HUES48 (cell line): ENCODE measurements at regions not wholly inside any gene's neighbourhood (a gene's known extent, or its start where the extent isn't known, plus 50 kb on each side); places are given as distances from the start of the nearest gene placed in this dataset.

ENCODE experiments used
- H3K27ac ChIP-seq: one replicate; pipeline ENCODE4 v1.7.0; 2013; ENCODE audit warnings: low read depth, low read length, inconsistent platforms
- H3K27me3 ChIP-seq: 2 replicates; pipeline ENCODE4 v1.6.1; 2013; ENCODE audit warnings: mild to moderate bottlenecking, low read length; ENCODE audit not compliant: control insufficient read depth, insufficient read depth
- H3K36me3 ChIP-seq: 2 replicates; pipeline ENCODE4 v1.6.1; 2013; ENCODE audit warnings: low read length; ENCODE audit not compliant: control insufficient read depth, insufficient read depth
- H3K4me1 ChIP-seq: 2 replicates; pipeline ENCODE4 v1.6.1; 2013; ENCODE audit warnings: mild to moderate bottlenecking, low read length; ENCODE audit not compliant: control insufficient read depth, insufficient read depth
- H3K4me3 ChIP-seq: 2 replicates; pipeline ENCODE4 v1.5.1; 2013; ENCODE audit warnings: mild to moderate bottlenecking, low read depth, low read length
- H3K9ac ChIP-seq: 2 replicates; pipeline ENCODE4 v1.6.1; 2013; ENCODE audit warnings: mild to moderate bottlenecking, low read depth, low read length, moderate library complexity
- H3K9me3 ChIP-seq: 2 replicates; pipeline ENCODE4 v1.6.1; 2013; ENCODE audit warnings: low read length; ENCODE audit not compliant: control insufficient read depth, insufficient read depth

DNA sequence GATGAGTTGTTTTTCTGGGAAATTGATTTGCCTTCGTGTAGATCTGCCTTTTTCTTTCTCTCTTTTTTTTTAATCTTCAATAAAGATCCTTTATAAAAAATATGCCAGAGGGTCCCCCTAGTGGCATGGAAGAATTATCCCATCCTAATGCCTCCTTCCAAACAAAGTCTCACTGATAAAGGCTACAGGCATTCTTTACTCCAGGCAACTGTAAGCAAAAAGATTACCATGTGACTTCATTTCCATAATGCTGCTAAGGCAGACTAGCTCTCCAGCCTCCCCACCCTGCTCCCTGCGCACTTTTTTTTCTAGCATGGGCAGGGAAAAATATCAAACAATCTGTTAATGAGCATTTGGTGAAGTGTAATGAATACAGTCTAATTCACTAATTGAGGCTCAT is 220.2 kb upstream of the CDH8 start:
- no peaks in the 10 kb centered on the region for H3K36me3 ChIP-seq
- no peaks in the 10 kb centered on the region for H3K27me3 ChIP-seq
- H3K27ac ChIP-seq: no peak overlapping the region
- no peaks in the 10 kb centered on the region for H3K9me3 ChIP-seq
- no peak overlapping the region for H3K9ac ChIP-seq
- no peak overlapping the region for H3K4me3 ChIP-seq
- peaks cover 35% of the 10 kb centered on the region for H3K4me1 ChIP-seq

DNA sequence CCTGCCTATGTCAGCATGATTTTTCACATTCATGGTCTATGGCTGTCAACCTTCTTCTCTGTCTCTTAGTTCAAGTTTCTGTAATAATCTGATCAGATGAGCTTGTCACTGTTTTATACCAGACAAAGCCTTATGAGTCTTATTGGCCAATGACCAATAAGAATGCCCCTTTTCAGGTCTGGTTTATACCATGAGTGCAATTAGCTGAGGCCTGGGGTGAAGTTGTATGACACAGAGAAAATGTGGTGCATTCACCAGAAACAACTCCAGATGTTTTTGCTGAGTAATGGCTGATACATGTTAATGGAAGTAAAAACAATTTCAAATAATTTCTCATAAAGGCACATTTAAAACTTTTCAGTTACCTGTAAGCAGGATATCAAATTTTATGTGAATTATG is 218.6 kb upstream of the CDH8 start:
- no peak overlapping the region for H3K4me3 ChIP-seq
- no peak overlapping the region for H3K27ac ChIP-seq
- H3K4me1 ChIP-seq: peaks cover 35% of the 10 kb centered on the region
- H3K9ac ChIP-seq: no peak overlapping the region
- H3K9me3 ChIP-seq: no peaks in the 10 kb centered on the region
- H3K36me3 ChIP-seq: no peaks in the 10 kb centered on the region
- H3K27me3 ChIP-seq: no peaks in the 10 kb centered on the region

DNA sequence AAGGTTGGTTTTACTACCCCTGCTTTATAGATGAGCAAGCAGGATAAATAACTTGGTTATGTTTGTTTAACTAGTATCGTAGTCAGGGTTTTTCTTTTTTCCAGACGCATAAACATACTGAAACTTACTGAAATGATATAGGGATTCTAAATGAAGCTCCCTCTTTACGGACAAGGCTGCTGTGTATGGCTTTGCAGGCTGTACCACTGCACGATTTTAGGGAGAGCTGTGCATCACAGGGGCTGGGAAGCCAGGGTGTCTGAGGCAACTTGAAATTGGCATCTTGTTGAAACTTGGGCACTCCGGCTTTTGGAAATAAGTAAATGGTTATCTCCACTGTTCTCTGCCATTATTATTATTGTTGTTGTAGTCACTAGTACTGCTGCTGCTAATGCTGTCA is 218.1 kb upstream of the CDH8 start:
- H3K27me3 ChIP-seq: no peaks in the 10 kb centered on the region
- no peak overlapping the region for H3K9ac ChIP-seq
- no peak overlapping the region for H3K27ac ChIP-seq

DNA sequence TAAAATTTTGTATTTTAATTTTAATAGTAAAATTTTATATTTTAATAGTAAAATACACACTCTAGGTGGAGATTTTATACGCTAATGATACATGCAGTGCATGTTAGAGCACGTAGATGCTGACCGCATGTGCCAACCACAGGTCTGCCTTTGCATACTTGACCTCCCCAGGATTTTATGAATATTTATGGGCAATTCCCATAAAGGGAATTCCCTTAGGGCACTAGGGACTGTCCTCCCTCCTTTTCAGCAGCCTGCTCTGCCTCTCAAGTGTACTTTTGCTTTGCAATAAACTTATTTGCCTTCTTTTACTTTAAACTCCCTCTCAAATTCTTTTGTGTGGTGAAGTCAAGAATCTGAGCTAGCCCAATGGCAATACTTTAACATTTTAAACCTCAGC is 217.7 kb upstream of the CDH8 start:
- Histone ChIP-seq H3K27me3 (no peaks in the 10 kb centered on the region), H3K36me3 (no peaks in the 10 kb centered on the region), H3K9ac (no peak overlapping the region), H3K27ac (no peak overlapping the region), H3K9me3 (no peaks in the 10 kb centered on the region), H3K4me1 (peaks cover 35% of the 10 kb centered on the region), H3K4me3 (no peak overlapping the region)

More for the DNA sequence above, 218.1 kb upstream of the CDH8 start:
- Histone ChIP-seq H3K36me3 (no peaks in the 10 kb centered on the region), H3K4me3 (no peak overlapping the region), H3K4me1 (peaks cover 35% of the 10 kb centered on the region), H3K9me3 (no peaks in the 10 kb centered on the region)

DNA sequence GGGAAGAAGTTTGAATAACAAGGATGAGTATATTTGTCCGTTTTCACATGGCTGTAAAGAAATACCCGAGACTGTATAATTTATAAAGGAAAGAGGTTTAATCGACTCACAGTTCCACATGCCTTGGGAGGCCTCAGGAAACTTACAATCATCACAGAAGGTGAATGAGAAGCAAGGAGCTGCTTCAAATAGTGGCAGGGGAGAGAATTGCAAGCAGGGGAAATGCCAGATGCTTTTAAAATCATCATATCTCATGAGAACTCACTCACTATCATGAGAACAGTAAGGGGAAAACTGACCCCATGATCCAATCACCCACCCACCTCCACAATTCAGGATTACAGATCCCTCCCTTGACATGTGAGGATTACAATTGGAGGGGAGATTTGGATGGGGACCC is 212.8 kb upstream of the CDH8 start:
- no peak overlapping the region for H3K27ac ChIP-seq
- H3K27me3 ChIP-seq: no peaks in the 10 kb centered on the region
- no peak overlapping the region for H3K9ac ChIP-seq
- H3K9me3 ChIP-seq: no peaks in the 10 kb centered on the region
- H3K4me1 ChIP-seq: peaks cover 9% of the 10 kb centered on the region
- no peaks in the 10 kb centered on the region for H3K36me3 ChIP-seq
- no peak overlapping the region for H3K4me3 ChIP-seq

DNA sequence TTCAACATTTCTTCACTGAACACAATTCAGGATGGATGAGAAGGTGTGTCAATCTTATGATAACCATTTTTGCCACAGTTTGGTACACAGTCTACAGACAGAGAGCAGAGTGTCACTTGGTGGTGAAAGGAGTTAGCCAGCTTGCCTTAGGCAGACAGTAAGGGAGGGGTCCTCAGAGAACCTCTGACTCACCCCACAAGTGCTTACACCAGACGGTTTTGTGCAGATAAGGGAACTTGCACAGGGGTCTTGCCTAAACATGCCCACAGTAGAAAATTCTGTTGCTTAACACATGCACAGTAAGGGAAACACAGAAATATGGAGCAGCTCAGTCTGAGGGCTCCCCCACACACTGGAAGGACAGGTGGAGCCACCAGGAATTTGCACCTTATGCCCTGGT is 204.5 kb upstream of the CDH8 start:
- no peaks in the 10 kb centered on the region for H3K27me3 ChIP-seq
- no peaks in the 10 kb centered on the region for H3K9me3 ChIP-seq
- H3K4me1 ChIP-seq: peaks cover 29% of the 10 kb centered on the region
- no peak overlapping the region for H3K4me3 ChIP-seq
- no peak overlapping the region for H3K9ac ChIP-seq
- no peak overlapping the region for H3K27ac ChIP-seq
- H3K36me3 ChIP-seq: no peaks in the 10 kb centered on the region

DNA sequence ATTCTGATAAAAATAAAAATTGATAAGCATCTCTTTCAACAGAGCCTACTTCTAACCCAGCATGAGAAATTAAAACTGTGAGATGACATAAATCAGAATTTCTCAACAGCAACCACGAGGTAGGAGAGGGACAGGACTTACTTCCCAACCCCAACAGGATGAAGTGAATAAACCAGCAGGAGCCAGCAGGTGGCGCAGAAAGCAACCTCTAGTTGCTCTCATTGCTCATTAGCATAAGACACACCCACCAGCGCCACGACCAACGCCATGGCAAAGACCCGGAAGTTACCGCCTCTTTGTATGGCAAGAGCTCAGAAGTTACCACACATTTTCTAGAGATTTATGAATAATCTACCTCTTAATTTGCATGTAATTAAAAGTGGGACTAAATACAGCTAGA is 189.4 kb upstream of the CDH8 start:
- Histone ChIP-seq H3K27ac (no peak overlapping the region), H3K9me3 (no peaks in the 10 kb centered on the region), H3K36me3 (no peaks in the 10 kb centered on the region), H3K27me3 (no peaks in the 10 kb centered on the region), H3K4me1 (no peaks in the 10 kb centered on the region), H3K4me3 (no peak overlapping the region), H3K9ac (no peak overlapping the region)

DNA sequence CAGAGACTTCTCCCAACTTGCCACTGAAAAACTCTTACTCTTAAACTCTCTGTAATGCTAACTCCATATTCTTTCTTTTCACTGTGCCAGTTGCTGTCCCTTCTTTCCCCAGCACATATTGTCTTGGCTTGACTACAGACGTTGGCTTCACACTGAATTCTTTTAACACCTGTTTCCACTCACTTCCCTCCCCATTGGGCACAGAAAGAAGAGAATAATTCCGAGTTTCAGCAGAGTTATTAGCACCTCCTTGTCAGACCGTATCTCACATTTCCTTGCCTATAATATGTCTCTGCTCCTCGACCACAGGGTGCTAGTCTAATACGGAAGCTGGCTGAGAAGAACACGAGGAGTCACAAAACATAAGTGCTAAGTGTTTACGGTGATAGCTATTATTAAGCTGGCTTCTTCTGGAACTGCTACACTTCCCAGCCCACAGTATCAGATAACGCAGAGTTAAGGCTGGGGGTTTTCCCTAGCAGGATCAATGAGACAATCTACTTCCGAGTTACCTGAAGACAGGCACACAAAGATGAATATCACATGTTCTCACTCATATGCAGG is 188.5 kb upstream of the CDH8 start:
- no peaks in the 10 kb centered on the region for H3K4me1 ChIP-seq
- no peak overlapping the region for H3K27ac ChIP-seq
- no peak overlapping the region for H3K4me3 ChIP-seq
- no peaks in the 10 kb centered on the region for H3K36me3 ChIP-seq
- H3K9me3 ChIP-seq: no peaks in the 10 kb centered on the region
- no peaks in the 10 kb centered on the region for H3K27me3 ChIP-seq
- no peak overlapping the region for H3K9ac ChIP-seq

DNA sequence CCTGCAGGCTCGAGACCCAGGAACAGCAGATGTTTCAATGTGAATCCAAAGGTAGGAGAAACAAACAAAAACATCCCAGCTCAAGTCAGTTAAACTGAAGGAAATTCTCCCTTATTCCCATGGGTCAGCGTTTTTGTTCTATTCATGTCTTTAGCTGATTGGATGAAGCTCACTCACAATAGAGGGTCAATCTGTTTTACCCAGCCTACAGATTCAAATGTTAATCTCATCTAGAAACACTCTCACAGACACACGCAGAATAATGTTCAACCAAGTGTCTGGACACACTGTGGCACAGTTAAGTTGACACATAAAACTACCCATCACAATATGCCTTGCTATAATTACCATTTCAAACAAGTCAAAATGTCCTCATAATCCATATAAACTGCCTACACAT is 180.6 kb upstream of the CDH8 start:
- no peaks in the 10 kb centered on the region for H3K27me3 ChIP-seq
- no peaks in the 10 kb centered on the region for H3K9me3 ChIP-seq
- no peak overlapping the region for H3K27ac ChIP-seq
- H3K9ac ChIP-seq: no peak overlapping the region
- H3K4me3 ChIP-seq: no peak overlapping the region
- no peaks in the 10 kb centered on the region for H3K36me3 ChIP-seq
- H3K4me1 ChIP-seq: peaks cover 4% of the 10 kb centered on the region; the same call in 1 of the 2 replicates

DNA sequence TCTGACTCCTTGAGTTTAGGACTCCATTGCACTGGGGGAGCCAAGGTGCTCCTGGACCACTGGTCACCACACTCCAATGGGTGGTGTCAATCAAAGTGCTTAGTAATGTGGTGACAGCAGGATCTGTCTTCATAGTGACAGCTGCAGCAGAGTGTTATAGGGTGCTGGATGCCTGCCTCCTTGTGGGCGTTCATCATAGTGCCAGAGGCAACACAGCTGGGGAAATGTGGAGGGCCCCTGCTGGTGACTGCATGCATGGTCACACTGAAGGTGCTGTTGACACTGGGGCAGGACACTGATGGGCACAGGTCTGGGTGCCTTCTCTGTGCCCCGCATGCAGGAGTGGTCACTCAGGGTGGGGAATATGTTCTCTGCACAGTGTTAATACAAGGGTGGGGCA is 177.5 kb upstream of the CDH8 start:
- Histone ChIP-seq H3K4me1 (peaks cover 4% of the 10 kb centered on the region; the same call in 1 of the 2 replicates), H3K9ac (no peak overlapping the region), H3K4me3 (no peak overlapping the region)

DNA sequence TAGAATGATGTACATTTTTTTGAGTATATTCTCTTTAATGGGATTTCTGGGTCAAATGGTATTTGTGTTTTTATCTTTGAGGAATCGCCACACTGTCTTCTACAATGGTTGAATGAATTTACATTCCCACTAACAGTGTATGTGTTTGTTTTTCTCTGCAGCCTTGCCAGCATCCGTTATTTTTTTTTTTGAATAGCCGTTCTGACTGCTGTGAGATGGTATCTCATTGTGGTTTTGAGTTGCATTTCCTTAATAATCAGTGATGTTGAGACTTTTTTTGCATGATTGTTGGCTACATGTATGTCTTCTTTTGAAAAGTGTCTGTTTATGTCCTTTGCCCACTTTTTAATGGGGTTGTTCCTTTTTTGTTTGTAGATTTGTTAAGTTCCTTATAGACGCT is 172.7 kb upstream of the CDH8 start:
- Histone ChIP-seq H3K4me1 (no peaks in the 10 kb centered on the region), H3K27me3 (no peaks in the 10 kb centered on the region), H3K4me3 (no peak overlapping the region), H3K36me3 (no peaks in the 10 kb centered on the region), H3K9me3 (no peaks in the 10 kb centered on the region), H3K27ac (no peak overlapping the region), H3K9ac (no peak overlapping the region)

More for the DNA sequence above, 177.5 kb upstream of the CDH8 start:
- no peak overlapping the region for H3K27ac ChIP-seq
- H3K36me3 ChIP-seq: no peaks in the 10 kb centered on the region
- H3K27me3 ChIP-seq: no peaks in the 10 kb centered on the region
- H3K9me3 ChIP-seq: no peaks in the 10 kb centered on the region

DNA sequence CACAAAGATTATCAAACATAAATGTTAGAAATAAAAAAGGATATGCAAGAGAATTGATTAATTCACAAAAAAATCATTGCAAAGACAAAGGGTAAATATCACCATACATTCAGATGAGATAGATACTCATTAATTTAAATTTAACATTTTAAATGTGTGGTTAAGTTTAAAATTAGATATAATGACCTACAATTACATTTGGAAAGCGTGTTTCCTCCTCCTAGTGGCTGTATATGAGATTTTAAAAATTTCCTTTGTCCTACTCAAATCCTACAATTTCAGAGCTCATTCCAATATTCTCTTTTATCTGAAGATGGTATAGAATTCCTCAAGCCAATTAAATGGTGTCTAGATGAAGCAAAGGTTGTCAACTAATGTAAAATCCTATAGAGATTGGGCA is 169.2 kb upstream of the CDH8 start:
- Histone ChIP-seq H3K4me1 (no peaks in the 10 kb centered on the region), H3K9me3 (no peaks in the 10 kb centered on the region), H3K9ac (no peak overlapping the region), H3K27ac (no peak overlapping the region), H3K27me3 (no peaks in the 10 kb centered on the region), H3K36me3 (no peaks in the 10 kb centered on the region), H3K4me3 (no peak overlapping the region)
